K562 (cell line): ENCODE measurements at regions not wholly inside any gene's neighbourhood (a gene's known extent, or its start where the extent isn't known, plus 50 kb on each side); places are given as distances from the start of the nearest gene placed in this dataset.
A peak's percentile ranks its signal among the peaks of the same experiment; 100 is the strongest.
"Not testable (repeated sequence)": the region's sequence is repeated elsewhere in the genome, so short reads cannot be mapped to it uniquely, and the experiment has no call there.

Experiments
- ATAC-seq: fragments of 200-7000 bp; cut with Tn5 transposase; 3 replicates; pipeline ENCODE4 v1.9.1; 2020; ENCODE audit warnings: moderate library complexity
- BruUV-seq: library from RNA; stranded (reverse); fragments of 400-500 nt; replicated peaks from 2 replicates; lab custom pipeline; 2021; lab: Mats Ljungman, UMichigan
- CTCF ChIA-PET: fragments of 300-600 bp; formaldehyde crosslinking; extraction: SDS; loops from one replicate; lab custom pipeline; 2021; ENCODE audit warnings: low intra/inter-chr PET ratio; lab: Yijun Ruan, JAX
- POLR2A ChIA-PET: fragments of 300-600, 350-650 bp; sonication (Branson Sonifier 250); formaldehyde crosslinking; extraction: SDS; loops from one replicate; lab custom pipeline; 2021; ENCODE audit warnings: antibody characterized with exemption, inconsistent platforms; lab: Yijun Ruan, JAX
- DNase-seq, 4 experiments: peaks; one replicate each; pipeline versions ENCODE4 v3.0.0 to v3.0.0-alpha.2; 2011 to 2018; ENCODE audit warnings: low spot score in 3 of 4, mixed read lengths in 3 of 4; ENCODE audit errors: extremely low read depth in 1 of 4
- FAIRE-seq: peaks from 2 replicates; lab custom pipeline; 2011; peaks lifted over from hg19 to GRCh38; lab: Jason Lieb, UNC
- H2AFZ ChIP-seq: 2 replicates; pipeline ENCODE4 v1.6.0; 2011; ENCODE audit warnings: low read depth, low read length, control low read depth, inconsistent platforms
- H3K27ac ChIP-seq: fragments of 200-600 bp; 3 replicates; pipeline ENCODE4 v1.8.0; 2011; ENCODE audit warnings: low read depth, mild to moderate bottlenecking, control low read depth, inconsistent platforms, low read length, moderate library complexity, mixed read lengths; ENCODE audit errors: extremely low read depth
- H3K27me3 ChIP-seq, 2 experiments: fragments of 300-600 bp in 1 of 2; 2 replicates in 1 of 2; 3 replicates in 1 of 2; pipeline versions ENCODE4 v1.6.0 to v1.8.0; 2011; ENCODE audit warnings: inconsistent platforms in 2 of 2, low read length in 2 of 2, mild to moderate bottlenecking in 1 of 2, mixed read lengths in 1 of 2, moderate library complexity in 1 of 2; ENCODE audit not compliant: control insufficient read depth in 2 of 2, insufficient read depth in 2 of 2
- H3K36me3 ChIP-seq: fragments of 300-600 bp; 3 replicates; pipeline ENCODE4 v1.8.0; 2011; ENCODE audit warnings: mild to moderate bottlenecking, low read length, inconsistent platforms; ENCODE audit not compliant: control insufficient read depth, insufficient read depth
- H3K4me1 ChIP-seq, 2 experiments: fragments of 200-600 bp in 1 of 2; replicated peaks in 1 of 2; 2 replicates in 1 of 2; 3 replicates in 1 of 2; pipeline versions ENCODE4 v1.5.1 to v1.8.0; 2011; ENCODE audit warnings: inconsistent platforms in 2 of 2, low read length in 2 of 2, mild to moderate bottlenecking in 1 of 2, mixed read lengths in 1 of 2, moderate library complexity in 1 of 2; ENCODE audit not compliant: control insufficient read depth in 2 of 2, insufficient read depth in 2 of 2
- H3K4me2 ChIP-seq: 2 replicates; pipeline ENCODE4 v1.6.1; 2011; ENCODE audit warnings: low read length, control low read depth, inconsistent platforms, mixed read lengths; ENCODE audit not compliant: insufficient read depth
- H3K4me3 ChIP-seq: fragments of 200-600 bp; sonication (generic), shearing (Covaris generic); 2 replicates; pipeline ENCODE4 v1.5.1; 2016; ENCODE audit warnings: control low read depth, inconsistent platforms
- H3K79me2 ChIP-seq: fragments of 200-600 bp; 3 replicates; pipeline ENCODE4 v1.8.0; 2011; ENCODE audit warnings: low read length, inconsistent platforms; ENCODE audit not compliant: control insufficient read depth, insufficient read depth
- H3K9ac ChIP-seq, 2 experiments: 2 replicates each; pipeline versions ENCODE4 v1.6.0 to v1.6.1; 2011; ENCODE audit warnings: low read depth in 2 of 2, low read length in 2 of 2, control low read depth in 1 of 2, inconsistent platforms in 1 of 2, mild to moderate bottlenecking in 1 of 2, mixed read lengths in 1 of 2; ENCODE audit not compliant: insufficient read depth in 1 of 2
- H3K9me1 ChIP-seq: one replicate; pipeline ENCODE4 v1.6.0; 2011; ENCODE audit warnings: inconsistent platforms, mild to moderate bottlenecking, low read length, moderate library complexity; ENCODE audit not compliant: control insufficient read depth, insufficient read depth
- H3K9me3 ChIP-seq: replicated peaks from 2 replicates; pipeline ENCODE4 v1.5.1; 2011; ENCODE audit warnings: low read depth, low read length, inconsistent platforms; ENCODE audit not compliant: control insufficient read depth, insufficient read depth
- H4K20me1 ChIP-seq: replicated peaks from 2 replicates; pipeline ENCODE4 v1.6.1; 2011; ENCODE audit warnings: low read length, inconsistent platforms, mixed read lengths; ENCODE audit not compliant: control insufficient read depth, insufficient read depth
- WGBS: fragments of 100-300 bp; shearing (Covaris generic); methylation state at CpG from one replicate; pipeline ENCODE4 v1.1.6; 2016; ENCODE audit warnings: low coverage, mixed read lengths; ENCODE audit not compliant: insufficient coverage; ENCODE audit errors: missing lambda C conversion rate; 5-methylcytosine and 5-hydroxymethylcytosine counted together
- in situ Hi-C: fragments of 300-500 bp; cut with MboI; formaldehyde crosslinking; loops from 4 replicates; pipeline ENCODE4 v1.15.0; 2018; ENCODE audit warnings: inconsistent platforms, mixed read lengths
- intact Hi-C: fragments of 100-400 bp; cut with micrococcal nuclease; formaldehyde crosslinking; loops from 2 replicates; pipeline ENCODE4 v1.14.2; 2022

DNA sequence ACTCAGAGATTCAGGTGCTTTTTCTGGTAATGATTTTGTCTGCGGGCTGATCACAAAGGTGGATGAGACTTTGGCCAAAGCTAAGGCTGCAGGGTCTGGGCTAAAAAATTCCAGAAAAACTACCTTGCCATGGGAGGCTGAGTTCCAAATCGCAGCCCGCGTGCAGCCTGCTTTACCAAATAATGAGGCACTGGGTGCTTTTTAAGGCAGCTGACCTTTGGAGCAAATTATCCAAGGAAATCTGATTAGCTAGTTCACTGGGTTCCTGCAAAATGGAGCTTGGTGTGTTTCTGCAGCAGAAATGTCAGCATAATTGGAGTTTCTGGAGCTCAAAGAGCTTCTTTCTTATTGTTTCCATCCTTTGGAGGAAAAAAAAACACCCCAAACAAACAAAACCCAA lies 156.6 kb downstream of the NPIPA7 start:
- H3K4me1 ChIP-seq, H3K9me1 ChIP-seq, H3K27me3 ChIP-seq, H4K20me1 ChIP-seq, FAIRE-seq, ATAC-seq, H3K9ac ChIP-seq, H3K4me2 ChIP-seq, H2AFZ ChIP-seq, intact Hi-C loops, POLR2A ChIA-PET, H3K9me3 ChIP-seq, H3K4me3 ChIP-seq, CTCF ChIA-PET, in situ Hi-C loops, BruUV-seq, H3K27ac ChIP-seq, DNase-seq: not testable (repeated sequence)
- WGBS: 77% methylated on average over 3 of the region's 4 CpGs
- H3K36me3 ChIP-seq: peaks cover 20% of the 10 kb centered on the region; the same call in 2 of the 3 replicates
- H3K79me2 ChIP-seq: peaks cover 22% of the 10 kb centered on the region

DNA sequence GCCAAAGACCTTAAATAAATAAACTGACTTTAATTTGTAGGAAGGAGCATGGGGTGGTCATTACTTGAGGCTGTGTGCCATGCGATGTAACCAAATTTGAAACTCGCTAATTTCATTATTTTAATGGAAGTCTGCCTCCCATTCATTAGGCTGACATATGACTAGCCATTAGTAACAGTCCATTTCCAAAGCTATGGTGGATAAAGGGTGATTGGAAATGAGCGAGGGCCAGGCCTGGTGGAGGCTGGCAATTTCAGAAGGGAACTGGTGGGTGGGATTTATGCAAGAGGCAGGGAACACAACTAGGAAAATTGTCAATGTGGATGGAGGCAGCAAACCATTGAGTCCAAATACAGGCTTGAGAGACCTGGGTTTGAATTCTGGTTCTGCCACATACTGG lies 157.2 kb downstream of the NPIPA7 start:
- intact Hi-C loops, in situ Hi-C loops, H3K9me3 ChIP-seq, H3K9me1 ChIP-seq, CTCF ChIA-PET, H2AFZ ChIP-seq, H3K4me3 ChIP-seq, BruUV-seq, H3K27me3 ChIP-seq, H4K20me1 ChIP-seq, H3K27ac ChIP-seq, H3K4me2 ChIP-seq, DNase-seq, H3K9ac ChIP-seq, H3K4me1 ChIP-seq, ATAC-seq, FAIRE-seq, POLR2A ChIA-PET: not testable (repeated sequence)
- H3K79me2 ChIP-seq: peaks cover 24% of the 10 kb centered on the region
- WGBS: 94% methylated on average over 2 of the region's 3 CpGs
- H3K36me3 ChIP-seq: peaks cover 20% of the 10 kb centered on the region; the same call in 2 of the 3 replicates

DNA sequence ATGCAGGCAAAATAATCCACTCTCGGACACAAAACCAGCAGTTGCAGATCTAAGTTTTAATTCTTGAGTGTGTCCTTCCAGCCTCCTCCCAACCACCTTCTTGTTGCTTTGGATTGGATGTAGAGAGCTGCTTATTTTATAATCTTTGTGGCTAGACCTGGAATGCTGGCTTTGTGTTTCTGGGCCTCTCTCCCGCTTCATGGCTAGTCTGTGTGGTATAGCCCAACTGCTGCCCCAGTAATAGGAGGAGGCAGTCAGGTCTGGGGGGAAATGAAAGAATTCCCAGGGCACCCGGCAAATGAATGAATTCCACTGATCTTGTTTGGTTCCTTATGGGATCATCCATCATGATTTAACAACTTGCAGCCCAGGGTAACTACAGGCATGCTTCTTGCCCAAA lies 170.8 kb downstream of the NPIPA7 start:
- H3K36me3 ChIP-seq, H3K4me2 ChIP-seq, BruUV-seq, DNase-seq, H3K4me3 ChIP-seq, H3K9ac ChIP-seq, CTCF ChIA-PET, H3K9me3 ChIP-seq, intact Hi-C loops, H3K27ac ChIP-seq, H3K9me1 ChIP-seq, H4K20me1 ChIP-seq, H3K4me1 ChIP-seq, H3K27me3 ChIP-seq, H2AFZ ChIP-seq, ATAC-seq, POLR2A ChIA-PET: not testable (repeated sequence)
- H3K79me2 ChIP-seq: peaks cover 48% of the 10 kb centered on the region
- in situ Hi-C loops: loop anchor here (5.0 kb wide), 1 partner anchor 1613 kb away; no protein-coding TSS in a partner anchor
- WGBS: 75% methylated on average over 3 of the region's 3 CpGs
- peak; percentile 49 for FAIRE-seq

DNA sequence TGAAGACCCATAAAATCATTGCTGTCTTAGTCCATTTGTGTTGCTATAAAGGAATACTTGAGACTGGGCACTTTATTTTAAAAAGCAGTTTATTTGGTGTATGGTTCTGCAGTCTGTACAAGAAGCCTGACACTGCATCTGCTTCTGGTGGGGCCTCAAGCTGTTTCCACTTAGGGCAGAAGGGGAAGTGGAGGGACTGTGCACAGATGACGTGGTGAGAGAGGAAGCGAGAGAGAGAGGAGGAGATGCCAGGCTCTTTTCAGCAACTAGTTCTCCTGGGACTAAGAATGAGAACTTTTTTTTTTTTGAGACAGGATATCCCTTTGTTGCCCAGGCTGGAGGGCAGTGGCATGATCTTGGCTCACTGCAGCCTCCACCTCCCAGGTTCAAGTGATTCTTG lies 171.9 kb downstream of the NPIPA7 start:
- H3K4me3 ChIP-seq, H3K27ac ChIP-seq, BruUV-seq, CTCF ChIA-PET, H3K4me1 ChIP-seq, intact Hi-C loops, H3K4me2 ChIP-seq, H3K9me3 ChIP-seq, H2AFZ ChIP-seq, H3K9ac ChIP-seq, H3K27me3 ChIP-seq, POLR2A ChIA-PET, DNase-seq, H3K36me3 ChIP-seq, H4K20me1 ChIP-seq, H3K9me1 ChIP-seq, ATAC-seq, FAIRE-seq: not testable (repeated sequence)
- in situ Hi-C loops: loop anchor here (5.0 kb wide), 1 partner anchor 1611 kb away; no protein-coding TSS in a partner anchor
- 95% methylated on average over 2 of the region's 2 CpGs for WGBS
- H3K79me2 ChIP-seq: peaks cover 45% of the 10 kb centered on the region
